ENCODE measurements at regions not wholly inside any gene's neighbourhood (a gene's known extent, or its start where the extent isn't known, plus 50 kb on each side); places are given as distances from the start of the nearest gene placed in this dataset.

DNA sequence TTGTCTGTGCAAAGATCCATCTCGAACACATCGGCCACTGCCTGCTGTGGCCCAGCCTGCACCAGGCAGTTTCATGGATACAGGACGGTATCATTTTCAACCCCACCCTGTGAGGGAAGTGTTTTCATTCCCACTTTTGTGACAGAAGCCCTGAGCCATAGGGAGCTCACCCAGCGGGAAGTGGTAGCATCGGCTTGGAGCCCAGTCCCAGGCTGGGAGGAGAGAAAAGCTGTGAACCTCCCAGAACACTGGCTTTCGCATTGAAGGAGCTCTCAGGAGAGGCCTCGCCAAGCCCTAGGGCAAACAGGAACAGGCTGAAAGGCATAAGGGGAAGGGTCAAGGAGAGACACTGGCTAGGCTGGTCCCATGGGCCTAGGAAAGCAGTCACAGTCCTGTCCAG is 166.1 kb downstream of the TFCP2L1 start:
- H3K9me3 Mint-ChIP-seq: no peaks in the 10 kb centered on the region
- H3K27me3 Mint-ChIP-seq: peaks cover 22 to 25% of the 10 kb centered on the region in 2 donors
- no peak for DNase-seq
- H3K4me1 Mint-ChIP-seq (ENCODE audit: low read depth in 2 of 2): no peaks in the 10 kb centered on the region
- no peak overlapping the region for H3K4me3 Mint-ChIP-seq
- ATAC-seq (replicated peaks): no peak
- H3K36me3 Mint-ChIP-seq (ENCODE audit: insufficient read depth): no peaks in the 10 kb centered on the region
- no peak overlapping the region for H3K27ac Mint-ChIP-seq

DNA sequence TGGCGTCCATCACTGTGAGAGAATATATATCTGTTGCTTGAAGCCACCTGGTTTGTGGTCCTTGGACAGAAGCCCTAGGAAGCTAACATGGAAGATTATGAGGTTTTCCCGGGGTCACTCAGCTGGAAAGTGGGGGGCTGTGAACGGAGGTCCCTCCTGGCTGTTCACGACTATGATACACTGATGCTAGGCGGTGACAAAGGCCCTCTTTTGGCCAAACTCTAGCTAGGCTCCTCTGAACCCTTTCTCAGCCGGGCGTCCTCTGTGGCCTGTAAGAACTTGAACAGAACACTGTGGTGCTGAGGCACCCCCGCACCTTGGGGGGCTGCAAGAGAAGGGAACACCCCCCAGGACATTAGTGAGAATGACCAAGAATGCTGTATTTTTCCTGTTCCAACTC is 164.6 kb downstream of the TFCP2L1 start:
- no peak for ATAC-seq (replicated peaks)
- Mint-ChIP-seq H3K9me3 (no peaks in the 10 kb centered on the region), H3K27me3 (peaks cover 23 to 26% of the 10 kb centered on the region in 2 donors), H3K27ac (no peak overlapping the region), H3K4me1 (ENCODE audit: low read depth in 2 of 2) (no peaks in the 10 kb centered on the region), H3K36me3 (ENCODE audit: insufficient read depth) (no peaks in the 10 kb centered on the region), H3K4me3 (no peak overlapping the region)
- no peak for DNase-seq

DNA sequence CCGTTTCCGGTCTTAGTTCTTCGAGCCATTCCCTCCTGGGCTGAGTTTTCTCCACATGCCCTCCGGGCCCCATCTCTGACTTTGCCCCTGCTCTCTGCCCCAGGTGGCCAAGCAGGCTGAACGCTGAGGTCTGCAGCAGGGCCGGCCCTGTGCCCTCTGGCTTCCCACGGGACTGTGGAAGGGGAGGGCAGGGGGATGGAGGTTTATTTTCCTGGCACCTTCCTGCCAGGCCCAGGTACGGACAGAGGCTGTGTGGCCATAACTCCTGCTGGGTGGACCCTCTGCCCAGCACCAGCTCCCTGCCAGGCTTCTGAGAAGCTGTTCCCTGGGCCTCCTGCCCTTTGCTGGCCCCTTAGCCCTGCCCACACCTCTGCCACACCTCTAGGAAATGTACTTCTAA is 164.0 kb downstream of the TFCP2L1 start:
- Mint-ChIP-seq H3K9me3 (no peaks in the 10 kb centered on the region), H3K27ac (no peak overlapping the region), H3K4me1 (ENCODE audit: low read depth in 2 of 2) (no peaks in the 10 kb centered on the region), H3K36me3 (ENCODE audit: insufficient read depth) (no peaks in the 10 kb centered on the region), H3K27me3 (peaks cover 22 to 26% of the 10 kb centered on the region in 2 donors), H3K4me3 (no peak overlapping the region)
- DNase-seq (no peak), ATAC-seq (replicated peaks) (no peak)

DNA sequence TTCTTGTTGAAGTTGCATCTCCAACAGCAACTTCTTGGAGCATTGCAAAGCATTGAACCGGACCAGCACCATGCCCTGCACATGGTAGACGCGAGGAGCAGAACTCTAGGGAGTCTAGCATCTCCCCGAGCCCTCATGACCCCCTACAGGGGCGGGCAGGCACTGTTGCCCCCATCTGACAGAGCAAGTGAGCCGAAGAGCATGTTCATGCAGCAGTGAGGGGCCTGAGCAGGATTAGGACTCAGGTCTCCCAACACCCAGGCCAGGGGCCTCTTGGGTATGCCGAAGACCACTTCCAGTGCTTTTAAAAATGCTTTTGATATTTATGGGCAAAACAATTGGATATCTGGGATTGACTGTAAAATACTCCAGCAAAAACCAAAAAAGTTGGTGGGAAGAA is 163.3 kb downstream of the TFCP2L1 start:
- Mint-ChIP-seq H3K27ac (no peak overlapping the region), H3K9me3 (no peaks in the 10 kb centered on the region), H3K4me3 (no peak overlapping the region), H3K27me3 (peaks cover 22 to 26% of the 10 kb centered on the region in 2 donors), H3K4me1 (ENCODE audit: low read depth in 2 of 2) (no peaks in the 10 kb centered on the region), H3K36me3 (ENCODE audit: insufficient read depth) (no peaks in the 10 kb centered on the region)
- DNase-seq (no peak), ATAC-seq (replicated peaks) (no peak)

DNA sequence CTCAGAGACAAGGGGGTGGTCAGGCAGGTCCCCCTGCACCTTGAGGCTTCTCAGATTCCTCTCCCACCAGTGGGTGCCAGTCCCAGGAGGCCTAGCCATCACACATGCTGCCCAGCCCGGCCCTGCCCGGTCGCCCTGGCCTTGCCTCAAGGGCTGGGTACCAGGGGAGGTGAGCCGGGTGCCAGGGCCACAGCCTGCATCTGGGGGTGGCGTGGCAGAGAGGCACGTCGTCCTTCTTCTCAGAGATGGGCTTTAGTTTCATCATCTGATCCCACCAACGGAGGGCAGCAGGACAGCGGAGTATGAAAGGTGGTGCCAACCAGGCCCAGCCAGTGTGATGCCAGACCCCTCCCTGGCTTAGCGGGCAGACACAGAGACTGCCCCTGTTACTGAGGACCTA is 161.7 kb downstream of the TFCP2L1 start:
- Mint-ChIP-seq H3K4me3 (no peak overlapping the region), H3K36me3 (ENCODE audit: insufficient read depth) (no peaks in the 10 kb centered on the region), H3K27me3 (peaks cover 22 to 26% of the 10 kb centered on the region in 2 donors), H3K4me1 (ENCODE audit: low read depth in 2 of 2) (no peaks in the 10 kb centered on the region), H3K27ac (no peak overlapping the region), H3K9me3 (no peaks in the 10 kb centered on the region)
- DNase-seq: no peak
- ATAC-seq (replicated peaks): no peak

DNA sequence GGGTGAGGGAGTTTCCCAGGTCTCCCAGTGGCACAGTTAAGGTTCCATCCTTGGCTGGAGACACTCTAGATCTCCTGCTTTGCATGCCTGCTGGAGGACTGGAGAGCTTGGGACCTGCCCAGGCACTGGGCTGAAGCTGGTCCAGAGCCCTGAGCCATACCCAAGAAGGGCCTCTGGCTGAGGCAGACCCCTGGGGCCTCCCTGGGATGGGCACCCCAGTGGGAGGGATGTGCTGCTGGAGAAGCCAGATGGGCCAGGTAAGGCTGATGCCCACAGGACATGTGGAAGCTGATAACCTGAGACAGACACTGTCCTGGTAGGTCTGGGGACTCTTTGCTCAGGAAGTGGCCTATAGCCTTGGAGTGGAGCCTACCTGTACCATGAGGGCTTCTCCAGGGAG is 160.7 kb downstream of the TFCP2L1 start:
- Mint-ChIP-seq H3K9me3 (no peaks in the 10 kb centered on the region), H3K36me3 (ENCODE audit: insufficient read depth) (no peaks in the 10 kb centered on the region), H3K27ac (no peak overlapping the region), H3K4me3 (no peak overlapping the region), H3K27me3 (peaks cover 22 to 26% of the 10 kb centered on the region in 2 donors), H3K4me1 (ENCODE audit: low read depth in 2 of 2) (no peaks in the 10 kb centered on the region)
- DNase-seq (no peak), ATAC-seq (replicated peaks) (no peak)

DNA sequence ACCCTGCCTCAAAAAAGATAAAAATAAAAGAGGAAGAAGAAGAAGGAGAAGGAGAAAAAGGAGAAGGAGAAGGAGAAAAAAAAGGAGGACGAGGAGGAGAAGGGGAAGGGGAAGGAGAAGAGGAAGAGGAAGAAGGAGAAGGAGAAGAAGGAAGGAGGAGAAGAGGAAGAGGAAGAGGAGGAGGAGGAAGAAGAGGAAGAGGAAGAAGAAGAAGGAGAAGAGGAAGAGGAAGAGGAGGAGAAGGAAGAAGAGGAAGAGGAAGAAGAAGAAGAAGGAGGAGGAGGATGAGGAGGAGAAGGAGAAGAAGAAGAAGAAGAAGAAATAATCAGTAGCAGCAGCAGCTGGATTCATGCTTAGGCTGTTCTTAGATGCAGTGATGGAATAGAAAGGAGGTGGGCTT is 159.7 kb downstream of the TFCP2L1 start:
- Mint-ChIP-seq H3K27ac (no peak overlapping the region), H3K4me3 (no peak overlapping the region), H3K4me1 (ENCODE audit: low read depth in 2 of 2) (no peaks in the 10 kb centered on the region), H3K36me3 (ENCODE audit: insufficient read depth) (no peaks in the 10 kb centered on the region), H3K27me3 (peaks cover 22 to 26% of the 10 kb centered on the region in 2 donors), H3K9me3 (no peaks in the 10 kb centered on the region)
- ATAC-seq (replicated peaks): no peak
- no peak for DNase-seq

DNA sequence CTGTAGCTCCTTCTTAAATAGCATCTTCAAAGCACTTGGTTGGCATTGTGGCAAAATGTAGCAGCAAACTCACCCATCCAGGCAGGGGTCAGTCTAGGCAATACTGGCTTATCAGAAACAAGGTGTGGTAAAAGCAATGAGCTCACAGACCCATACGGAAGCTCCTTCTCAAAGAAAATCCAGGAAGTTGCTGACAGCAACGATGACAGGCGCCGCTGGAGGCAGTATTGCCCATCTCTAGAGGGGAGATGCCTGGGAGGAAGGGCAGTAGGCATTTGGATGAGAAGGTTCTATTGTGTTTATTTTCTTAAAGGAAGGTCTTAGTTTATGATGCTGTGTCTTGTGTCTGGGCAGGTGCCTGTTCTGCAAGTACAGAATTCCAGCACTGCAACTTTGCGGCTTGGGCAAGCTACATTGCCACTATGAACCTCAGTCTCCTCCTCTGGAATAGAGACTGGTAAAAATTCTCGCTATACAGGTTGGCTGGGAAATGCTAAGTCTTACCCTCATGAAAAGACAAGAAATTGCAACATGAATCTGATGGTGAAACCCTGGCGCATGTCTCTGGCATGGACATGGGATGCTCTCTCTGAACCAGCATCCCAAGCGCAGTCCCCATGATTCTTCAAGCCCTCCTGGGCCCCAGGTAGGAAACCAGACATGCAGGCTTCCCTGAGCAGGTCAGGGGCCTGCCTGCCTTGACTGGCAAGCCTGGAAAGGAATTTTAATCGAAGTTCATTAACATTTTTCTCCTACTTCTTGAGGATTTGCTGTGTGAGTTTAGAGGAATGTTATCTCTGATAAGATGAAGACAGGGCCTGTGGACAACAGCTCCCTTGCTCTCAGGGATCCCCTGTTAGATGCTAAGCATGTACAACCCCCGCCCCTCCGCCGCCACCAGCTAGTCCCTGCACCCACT is 156.0 kb downstream of the TFCP2L1 start:
- Mint-ChIP-seq H3K27me3 (peaks cover 7 to 18% of the 10 kb centered on the region in 2 donors), H3K36me3 (ENCODE audit: insufficient read depth) (no peaks in the 10 kb centered on the region)
- no peak for ATAC-seq (replicated peaks)

DNA sequence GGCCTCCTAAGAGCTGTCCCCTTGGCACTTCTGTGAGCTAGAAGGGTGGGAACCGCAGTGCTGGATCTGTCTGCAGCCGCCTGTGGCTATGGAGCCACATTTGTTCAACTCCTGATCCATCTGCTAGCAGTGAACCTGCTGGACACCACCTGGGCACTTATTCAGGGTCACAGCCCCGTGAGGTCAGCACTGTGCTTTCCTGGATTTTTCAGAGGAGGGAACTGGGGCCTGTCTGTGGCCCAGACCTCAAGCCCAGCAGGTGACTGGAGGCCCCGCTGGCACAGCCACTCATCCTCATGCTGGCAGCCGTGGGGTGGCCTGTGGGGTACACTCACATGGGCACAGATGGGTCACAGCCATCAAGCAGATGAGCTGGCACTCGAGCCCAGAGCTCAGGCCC is 155.3 kb downstream of the TFCP2L1 start:
- DNase-seq (no peak), ATAC-seq (replicated peaks) (no peak)
- Mint-ChIP-seq H3K27ac (no peak overlapping the region), H3K4me3 (no peak overlapping the region), H3K36me3 (ENCODE audit: insufficient read depth) (no peaks in the 10 kb centered on the region), H3K27me3 (peaks cover 5 to 15% of the 10 kb centered on the region in 2 donors), H3K4me1 (ENCODE audit: low read depth in 2 of 2) (no peaks in the 10 kb centered on the region), H3K9me3 (peaks cover 5 to 11% of the 10 kb centered on the region in 2 donors)

More for the DNA sequence above, 156.0 kb downstream of the TFCP2L1 start:
- no peak overlapping the region for H3K4me3 Mint-ChIP-seq
- no peaks in the 10 kb centered on the region for H3K4me1 Mint-ChIP-seq (ENCODE audit: low read depth in 2 of 2)
- DNase-seq: no peak
- no peak overlapping the region for H3K27ac Mint-ChIP-seq
- H3K9me3 Mint-ChIP-seq: peaks cover 3 to 5% of the 10 kb centered on the region in 2 donors

DNA sequence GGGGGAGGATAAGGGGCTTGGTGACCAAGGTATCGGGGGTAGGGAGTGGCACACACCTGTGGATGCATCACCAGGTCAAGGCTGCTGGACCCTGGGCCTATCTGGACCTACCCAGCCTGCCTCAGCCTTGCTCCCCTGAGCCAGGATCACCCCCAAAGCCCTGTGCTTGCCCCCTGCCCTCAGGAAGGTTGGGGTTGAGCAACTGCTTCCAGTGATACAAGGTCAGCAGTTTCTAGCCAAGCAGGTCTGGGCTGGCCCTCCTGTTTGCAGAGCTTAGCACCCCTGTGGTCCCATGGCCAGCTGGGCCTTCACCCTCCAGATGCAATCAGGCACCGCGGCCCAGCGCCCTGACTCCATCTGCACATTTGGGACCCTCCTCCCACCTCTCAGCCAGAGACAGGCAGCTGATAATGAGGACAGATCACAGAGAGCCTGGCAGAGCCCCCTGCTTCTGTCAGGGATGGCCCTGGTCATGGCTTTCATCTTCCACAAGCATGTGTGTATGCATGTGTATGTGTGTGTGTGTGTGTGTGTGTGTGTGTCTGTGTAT is 154.6 kb downstream of the TFCP2L1 start:
- no peak overlapping the region for H3K27ac Mint-ChIP-seq
- H3K36me3 Mint-ChIP-seq (ENCODE audit: insufficient read depth): no peaks in the 10 kb centered on the region
- peaks cover 5 to 11% of the 10 kb centered on the region in 2 donors for H3K9me3 Mint-ChIP-seq
- no peak overlapping the region for H3K4me3 Mint-ChIP-seq
- H3K27me3 Mint-ChIP-seq: peaks cover 5 to 15% of the 10 kb centered on the region in 2 donors
- no peak for DNase-seq
- no peak for ATAC-seq (replicated peaks)
- H3K4me1 Mint-ChIP-seq (ENCODE audit: low read depth in 2 of 2): no peaks in the 10 kb centered on the region

DNA sequence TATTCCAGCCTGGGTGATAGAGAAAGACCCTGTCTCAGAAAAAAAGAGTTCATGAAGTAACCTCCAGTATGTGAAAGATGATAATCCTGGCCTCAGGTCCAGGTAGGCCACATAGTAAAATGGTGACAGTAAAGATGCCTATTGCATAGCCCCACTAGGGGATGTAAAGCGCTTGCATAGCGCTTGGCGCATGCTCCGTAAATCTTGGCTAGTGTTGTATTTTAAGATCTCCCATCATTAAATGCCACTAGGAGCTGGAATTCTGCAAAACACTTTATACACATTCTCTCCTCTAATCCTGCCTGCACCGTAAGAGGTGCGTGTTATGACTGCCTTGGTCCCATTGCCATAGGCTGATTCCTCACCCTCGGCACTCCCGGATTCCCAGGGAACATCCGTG is 153.6 kb downstream of the TFCP2L1 start:
- Mint-ChIP-seq H3K27me3 (peaks cover 5 to 15% of the 10 kb centered on the region in 2 donors), H3K4me1 (ENCODE audit: low read depth in 2 of 2) (peaks cover 0 to 1% of the 10 kb centered on the region in 2 donors), H3K27ac (no peak overlapping the region), H3K9me3 (peaks cover 5 to 11% of the 10 kb centered on the region in 2 donors), H3K36me3 (ENCODE audit: insufficient read depth) (no peaks in the 10 kb centered on the region), H3K4me3 (no peak overlapping the region)
- DNase-seq (no peak), ATAC-seq (replicated peaks) (no peak)

DNA sequence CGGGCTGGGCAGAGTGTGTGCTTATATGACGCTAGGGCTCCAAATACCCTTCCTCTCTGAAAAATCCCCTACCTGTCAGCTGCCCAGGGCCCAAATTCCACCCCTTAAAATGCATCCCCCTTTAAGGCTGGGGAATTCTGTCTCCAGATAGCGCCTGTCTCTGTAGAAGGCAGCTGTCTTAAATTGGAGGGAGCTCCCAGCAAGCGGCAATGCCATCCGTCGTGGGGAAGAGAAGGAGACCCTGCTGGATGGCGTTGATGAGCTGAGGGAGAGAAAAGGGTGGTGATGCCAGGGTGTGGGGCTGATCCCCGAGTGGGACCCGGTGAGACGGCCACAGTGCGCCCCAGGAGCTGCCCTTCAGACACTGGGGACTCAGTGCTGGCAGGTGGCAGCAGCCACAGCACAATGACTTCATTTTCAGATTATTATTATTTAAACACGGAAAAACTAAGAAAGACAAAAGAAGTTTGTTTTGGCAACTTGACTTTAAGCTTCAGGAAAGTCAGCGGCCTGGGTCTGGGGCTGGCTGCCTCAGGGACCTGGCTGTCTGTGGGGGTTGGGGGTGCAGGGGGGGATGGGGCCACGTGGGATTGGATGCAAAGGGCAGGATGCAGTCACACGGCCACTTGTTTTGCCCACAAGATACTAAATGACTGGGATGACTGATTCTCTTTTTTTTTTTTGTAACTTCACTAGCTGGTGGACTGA is 152.8 kb downstream of the TFCP2L1 start:
- Mint-ChIP-seq H3K27me3 (peaks cover 5 to 15% of the 10 kb centered on the region in 2 donors), H3K4me3 (no peak overlapping the region), H3K36me3 (ENCODE audit: insufficient read depth) (no peaks in the 10 kb centered on the region), H3K4me1 (ENCODE audit: low read depth in 2 of 2) (peaks cover 0 to 1% of the 10 kb centered on the region in 2 donors), H3K9me3 (peaks cover 5 to 11% of the 10 kb centered on the region in 2 donors), H3K27ac (no peak overlapping the region)
- no peak for ATAC-seq (replicated peaks)
- no peak for DNase-seq

DNA sequence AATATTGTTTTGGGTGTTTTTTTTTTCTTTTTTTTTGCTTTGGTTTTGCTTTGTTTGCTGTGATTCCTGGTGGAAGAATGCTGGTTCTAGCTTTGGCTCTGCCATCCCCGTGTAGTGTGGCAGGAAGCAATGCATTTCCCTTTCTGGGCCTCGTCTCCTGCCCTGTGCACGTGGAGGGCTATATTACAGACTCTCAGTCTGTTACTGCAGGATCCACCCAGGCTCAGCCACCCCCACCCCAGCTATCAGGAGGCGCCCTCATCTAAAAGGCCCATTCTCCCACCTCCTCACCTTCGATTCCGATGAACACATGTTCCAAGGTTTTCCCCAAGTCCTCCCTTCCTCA is 152.3 kb downstream of the TFCP2L1 start:
- Mint-ChIP-seq H3K4me3 (no peak overlapping the region), H3K27ac (no peak overlapping the region), H3K4me1 (ENCODE audit: low read depth in 2 of 2) (peaks cover 0 to 1% of the 10 kb centered on the region in 2 donors), H3K27me3 (peaks cover 5 to 15% of the 10 kb centered on the region in 2 donors), H3K9me3 (peaks cover 5 to 11% of the 10 kb centered on the region in 2 donors), H3K36me3 (ENCODE audit: insufficient read depth) (no peaks in the 10 kb centered on the region)
- no peak for DNase-seq
- ATAC-seq (replicated peaks): no peak
